ENCODE measurements at regions not wholly inside any gene's neighbourhood (a gene's known extent, or its start where the extent isn't known, plus 50 kb on each side); places are given as distances from the start of the nearest gene placed in this dataset.

DNA sequence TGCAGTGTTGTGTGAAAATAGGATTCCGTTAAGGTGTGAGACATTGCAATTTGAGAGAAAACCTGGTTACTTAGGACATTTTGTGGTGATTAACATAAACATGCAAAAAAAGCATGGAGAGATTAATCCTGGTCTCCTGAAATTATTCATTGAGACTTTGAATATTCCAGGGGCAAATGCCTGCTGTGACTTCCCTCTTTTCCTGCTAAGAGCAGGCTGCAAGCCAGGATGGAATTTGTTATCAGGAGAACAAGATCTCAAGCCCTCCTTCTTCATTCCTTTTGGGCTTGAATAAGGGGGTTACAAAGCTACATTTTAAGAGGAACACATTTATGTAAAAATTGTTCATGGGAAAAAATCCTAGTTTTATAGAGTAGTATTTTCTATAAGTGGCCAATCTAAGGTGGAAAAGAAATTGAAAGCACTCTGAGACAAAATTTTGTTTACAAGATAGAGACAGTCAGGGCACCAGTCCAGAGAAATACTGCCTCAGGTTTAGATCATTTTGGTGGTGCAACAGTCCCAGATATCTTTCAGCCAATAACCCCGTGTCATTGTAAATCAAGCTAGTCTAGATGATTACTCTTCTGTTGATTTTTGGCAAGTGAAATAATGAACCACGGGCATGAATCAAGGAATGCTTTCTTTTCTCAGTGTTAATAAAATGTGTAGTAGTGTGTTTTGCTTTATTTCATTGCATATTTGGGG lies 1528.3 kb upstream of the AGA start:
- WGBS, 2 donors = 50 to 67% methylated on average over 3 of the region's 3 CpGs
- Histone ChIP-seq H3K27me3 (no peaks in the 10 kb centered on the region), H3K9me3 (no peaks in the 10 kb centered on the region), H3K4me3 (no peak overlapping the region), H3K27ac (no peak overlapping the region), H3K4me1 (no peaks in the 10 kb centered on the region), H3K36me3 (no peaks in the 10 kb centered on the region)
- intact Hi-C loops (cut with DNase I) = no loop called here
- DNase-seq (no peak), ATAC-seq (no peak)
- TF ChIP-seq, protein P1, sequence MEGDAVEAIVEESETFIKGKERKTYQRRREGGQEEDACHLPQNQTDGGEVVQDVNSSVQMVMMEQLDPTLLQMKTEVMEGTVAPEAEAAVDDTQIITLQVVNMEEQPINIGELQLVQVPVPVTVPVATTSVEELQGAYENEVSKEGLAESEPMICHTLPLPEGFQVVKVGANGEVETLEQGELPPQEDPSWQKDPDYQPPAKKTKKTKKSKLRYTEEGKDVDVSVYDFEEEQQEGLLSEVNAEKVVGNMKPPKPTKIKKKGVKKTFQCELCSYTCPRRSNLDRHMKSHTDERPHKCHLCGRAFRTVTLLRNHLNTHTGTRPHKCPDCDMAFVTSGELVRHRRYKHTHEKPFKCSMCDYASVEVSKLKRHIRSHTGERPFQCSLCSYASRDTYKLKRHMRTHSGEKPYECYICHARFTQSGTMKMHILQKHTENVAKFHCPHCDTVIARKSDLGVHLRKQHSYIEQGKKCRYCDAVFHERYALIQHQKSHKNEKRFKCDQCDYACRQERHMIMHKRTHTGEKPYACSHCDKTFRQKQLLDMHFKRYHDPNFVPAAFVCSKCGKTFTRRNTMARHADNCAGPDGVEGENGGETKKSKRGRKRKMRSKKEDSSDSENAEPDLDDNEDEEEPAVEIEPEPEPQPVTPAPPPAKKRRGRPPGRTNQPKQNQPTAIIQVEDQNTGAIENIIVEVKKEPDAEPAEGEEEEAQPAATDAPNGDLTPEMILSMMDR (IDR thresholded peaks at IDR 0.05) = no peak

DNA sequence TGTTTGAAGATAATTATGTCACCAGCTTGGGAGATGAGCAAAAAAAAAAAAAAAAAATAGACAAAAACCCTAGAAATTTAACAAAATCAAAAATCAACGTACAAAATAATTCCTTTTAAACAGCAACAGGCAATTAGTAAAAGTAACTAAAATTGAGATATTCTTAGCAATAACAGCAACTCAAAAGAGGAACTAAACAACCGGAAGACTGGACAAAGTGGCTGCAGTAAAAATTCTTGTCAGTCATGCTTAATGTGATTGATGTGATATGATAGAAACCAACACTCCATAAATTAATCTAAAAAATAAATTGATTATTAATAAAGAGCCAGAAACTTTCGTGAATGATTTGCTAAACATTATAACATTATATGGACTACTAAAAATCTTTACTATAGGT lies 1534.6 kb upstream of the AGA start:
- Histone ChIP-seq H3K9me3 (no peaks in the 10 kb centered on the region), H3K36me3 (no peaks in the 10 kb centered on the region), H3K4me1 (no peaks in the 10 kb centered on the region), H3K27me3 (no peaks in the 10 kb centered on the region), H3K27ac (no peak overlapping the region), H3K4me3 (no peak overlapping the region)
- TF ChIP-seq, protein P1 (IDR thresholded peaks at IDR 0.05) = no peak
- DNase-seq (no peak), ATAC-seq (no peak)
- WGBS, 2 donors = 54% methylated on average over 3 of the region's 3 CpGs
- intact Hi-C loops (cut with DNase I) = no loop called here

DNA sequence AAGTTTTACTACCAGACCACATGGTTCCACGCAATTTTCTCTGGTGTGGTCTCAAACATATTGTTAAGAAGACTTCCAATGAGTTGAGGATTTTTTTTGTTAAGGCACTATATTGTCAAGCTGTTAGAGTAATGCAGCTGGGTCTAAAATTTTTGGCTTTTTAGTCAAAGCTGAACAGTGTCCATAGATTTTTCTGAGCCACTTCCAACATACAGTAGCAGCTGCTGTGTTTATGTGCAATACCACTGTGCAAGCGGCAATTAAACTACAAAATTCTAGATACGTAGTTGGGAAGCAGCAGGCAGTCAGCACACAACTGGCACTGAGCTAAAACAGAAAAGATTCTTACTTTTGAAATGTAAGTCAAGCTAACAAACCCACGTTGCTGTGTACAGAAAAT lies 1551.1 kb upstream of the AGA start:
- Histone ChIP-seq H3K9me3 (peaks cover 0 to 11% (median 0%) of the 10 kb centered on the region in 11 donors), H3K27me3 (no peaks in the 10 kb centered on the region), H3K27ac (no peak overlapping the region), H3K4me3 (no peak overlapping the region), H3K36me3 (no peaks in the 10 kb centered on the region), H3K4me1 (no peaks in the 10 kb centered on the region)
- 65 to 71% methylated on average over 4 of the region's 4 CpGs for WGBS, 2 donors
- TF ChIP-seq, protein P1 (IDR thresholded peaks at IDR 0.05) = no peak
- DNase-seq (no peak), ATAC-seq (no peak)
- intact Hi-C loops (cut with DNase I) = no loop called here

DNA sequence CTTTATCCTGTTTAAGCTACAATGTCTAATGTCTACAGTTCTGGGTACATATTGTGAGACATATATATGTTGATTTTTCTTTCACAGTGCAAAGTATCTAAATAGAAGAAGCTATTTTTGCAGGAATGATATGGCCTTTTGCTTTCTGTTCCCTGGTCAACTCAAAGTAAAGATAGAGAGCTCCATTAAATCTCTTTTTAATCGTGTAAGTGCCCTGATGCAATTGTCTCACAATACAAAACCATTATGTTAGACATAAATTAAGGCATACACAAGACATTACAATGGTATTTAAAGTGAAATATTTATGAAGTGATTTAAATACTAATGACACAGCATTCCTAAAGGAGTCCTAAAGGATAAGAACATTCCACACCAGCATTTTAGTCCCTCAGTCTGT lies 1559.7 kb upstream of the AGA start:
- intact Hi-C loops (cut with DNase I) = no loop called here
- WGBS, 2 donors = 59 to 69% methylated on average over 1 of the region's 1 CpG
- H3K27ac ChIP-seq = no peak overlapping the region

More for the DNA sequence above, 1559.7 kb upstream of the AGA start:
- Histone ChIP-seq H3K36me3 (no peaks in the 10 kb centered on the region), H3K9me3 (peaks cover 0 to 5% (median 0%) of the 10 kb centered on the region in 11 donors), H3K27me3 (no peaks in the 10 kb centered on the region), H3K4me1 (no peaks in the 10 kb centered on the region), H3K4me3 (no peak overlapping the region)
- TF ChIP-seq, protein P1 (IDR thresholded peaks at IDR 0.05) = no peak
- ATAC-seq = no peak
- no peak for DNase-seq
